Mammary epithelial cell (primary cell): ENCODE measurements at regions not wholly inside any gene's neighbourhood (a gene's known extent, or its start where the extent isn't known, plus 50 kb on each side); places are given as distances from the start of the nearest gene placed in this dataset.

Experiments used
- EZH2 ChIP-seq: IDR thresholded peaks from 2 replicates; pipeline ENCODE4 v1.6.1; 2012; ENCODE audit warnings: low read length, inconsistent platforms, borderline replicate concordance
- TF ChIP-seq, protein P1 (sequence below), 2 donors: IDR thresholded peaks in 1 of 2; conservative IDR thresholded peaks in 1 of 2; 2 replicates each; pipeline ENCODE4 v1.5.1; 2011 to 2012; ENCODE audit warnings: inconsistent platforms in 2 of 2, low read length in 2 of 2, mild to moderate bottlenecking in 2 of 2, control low read depth in 1 of 2, low read depth in 1 of 2; ENCODE audit not compliant: insufficient read depth in 1 of 2; ENCODE audit errors: extremely low read depth in 1 of 2

DNA sequence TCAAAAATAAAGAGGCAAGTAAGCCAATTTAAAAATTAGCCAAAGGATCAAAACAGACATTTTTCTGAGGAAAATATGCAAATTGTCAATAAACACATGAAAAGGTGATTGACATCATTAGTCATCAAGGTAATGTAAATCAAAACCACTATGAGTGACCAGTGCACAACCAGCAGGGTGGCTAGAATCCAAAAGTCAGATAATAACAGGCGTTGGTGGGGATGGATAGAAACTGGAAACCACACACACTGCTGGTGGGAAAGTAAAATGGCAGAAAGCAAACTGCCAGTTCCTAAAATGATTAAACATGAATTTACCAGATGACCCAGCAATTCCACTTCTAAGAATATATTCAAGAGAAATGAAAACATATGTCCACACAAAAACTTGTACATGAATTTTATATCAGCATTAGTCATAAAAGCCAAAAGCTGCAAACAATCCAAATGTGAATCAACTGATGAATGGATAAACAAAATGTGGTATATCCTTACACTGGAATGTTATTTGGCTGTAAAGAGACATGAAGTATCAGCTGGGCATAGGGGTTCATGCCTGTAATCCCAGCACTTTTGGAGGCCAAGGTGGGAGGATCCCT lies 74.8 kb upstream of the MBOAT1 start:
- TF ChIP-seq, protein P1, sequence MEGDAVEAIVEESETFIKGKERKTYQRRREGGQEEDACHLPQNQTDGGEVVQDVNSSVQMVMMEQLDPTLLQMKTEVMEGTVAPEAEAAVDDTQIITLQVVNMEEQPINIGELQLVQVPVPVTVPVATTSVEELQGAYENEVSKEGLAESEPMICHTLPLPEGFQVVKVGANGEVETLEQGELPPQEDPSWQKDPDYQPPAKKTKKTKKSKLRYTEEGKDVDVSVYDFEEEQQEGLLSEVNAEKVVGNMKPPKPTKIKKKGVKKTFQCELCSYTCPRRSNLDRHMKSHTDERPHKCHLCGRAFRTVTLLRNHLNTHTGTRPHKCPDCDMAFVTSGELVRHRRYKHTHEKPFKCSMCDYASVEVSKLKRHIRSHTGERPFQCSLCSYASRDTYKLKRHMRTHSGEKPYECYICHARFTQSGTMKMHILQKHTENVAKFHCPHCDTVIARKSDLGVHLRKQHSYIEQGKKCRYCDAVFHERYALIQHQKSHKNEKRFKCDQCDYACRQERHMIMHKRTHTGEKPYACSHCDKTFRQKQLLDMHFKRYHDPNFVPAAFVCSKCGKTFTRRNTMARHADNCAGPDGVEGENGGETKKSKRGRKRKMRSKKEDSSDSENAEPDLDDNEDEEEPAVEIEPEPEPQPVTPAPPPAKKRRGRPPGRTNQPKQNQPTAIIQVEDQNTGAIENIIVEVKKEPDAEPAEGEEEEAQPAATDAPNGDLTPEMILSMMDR (conservative IDR thresholded peaks at IDR 0.05 in 1 of 2, IDR thresholded peaks at IDR 0.05 in 1 of 2; ENCODE audit: extremely low read depth in 1 of 2, insufficient read depth in 1 of 2, low read depth in 1 of 2, low read length in 2 of 2), result no peak
- no peak for TF ChIP-seq EZH2
